Vagina (tissue), 2 donors: ENCODE measurements at regions not wholly inside any gene's neighbourhood (a gene's known extent, or its start where the extent isn't known, plus 50 kb on each side); places are given as distances from the start of the nearest gene placed in this dataset.

ENCODE experiments used
- POLR2A ChIP-seq, 2 donors: fragments of 450-650 bp; IDR thresholded peaks; one replicate each; pipeline ENCODE4 v1.6.1; 2017; ENCODE audit warnings: antibody characterized with exemption in 2 of 2, mild to moderate bottlenecking in 2 of 2, moderate library complexity in 2 of 2
- POLR2AphosphoS5 ChIP-seq, 2 donors: sonication (generic); formaldehyde crosslinking; IDR thresholded peaks; one replicate each; pipeline ENCODE4 v1.9.0; 2017; ENCODE audit warnings: antibody characterized with exemption in 2 of 2, mild to moderate bottlenecking in 2 of 2, low read depth in 1 of 2; ENCODE audit not compliant: insufficient read depth in 1 of 2
- TF ChIP-seq, protein P1 (sequence below), 3 experiments: fragments of 450-650 bp in 2 of 3; fragments of 200-600 bp in 1 of 3; sonication (generic) in 1 of 3; IDR thresholded peaks; one replicate each; pipeline ENCODE4 v1.5.1; 2017 to 2019; ENCODE audit warnings: antibody characterized with exemption in 3 of 3, mild to moderate bottlenecking in 2 of 3, moderate library complexity in 2 of 3

DNA sequence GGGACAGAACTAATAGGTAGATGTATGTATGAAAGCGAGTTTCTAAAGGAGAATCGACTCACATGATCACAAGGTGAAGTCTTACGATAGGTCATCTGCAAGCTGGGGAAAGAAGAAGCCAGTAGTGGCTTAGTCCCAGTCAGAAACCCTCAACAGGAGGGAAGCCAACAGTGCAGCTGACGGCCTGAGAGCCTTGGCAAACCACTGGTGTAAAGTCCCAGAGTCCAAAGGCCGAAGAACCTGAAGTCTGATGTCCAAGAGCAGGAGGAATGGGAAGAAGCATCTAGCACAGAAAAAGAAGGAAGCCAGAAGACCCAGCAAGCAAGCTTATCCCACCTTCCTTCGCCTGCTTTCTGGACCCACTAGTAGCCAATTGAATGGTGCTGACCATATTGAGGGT, 507.6 kb upstream of the ARGLU1 start:
- TF ChIP-seq, protein P1, sequence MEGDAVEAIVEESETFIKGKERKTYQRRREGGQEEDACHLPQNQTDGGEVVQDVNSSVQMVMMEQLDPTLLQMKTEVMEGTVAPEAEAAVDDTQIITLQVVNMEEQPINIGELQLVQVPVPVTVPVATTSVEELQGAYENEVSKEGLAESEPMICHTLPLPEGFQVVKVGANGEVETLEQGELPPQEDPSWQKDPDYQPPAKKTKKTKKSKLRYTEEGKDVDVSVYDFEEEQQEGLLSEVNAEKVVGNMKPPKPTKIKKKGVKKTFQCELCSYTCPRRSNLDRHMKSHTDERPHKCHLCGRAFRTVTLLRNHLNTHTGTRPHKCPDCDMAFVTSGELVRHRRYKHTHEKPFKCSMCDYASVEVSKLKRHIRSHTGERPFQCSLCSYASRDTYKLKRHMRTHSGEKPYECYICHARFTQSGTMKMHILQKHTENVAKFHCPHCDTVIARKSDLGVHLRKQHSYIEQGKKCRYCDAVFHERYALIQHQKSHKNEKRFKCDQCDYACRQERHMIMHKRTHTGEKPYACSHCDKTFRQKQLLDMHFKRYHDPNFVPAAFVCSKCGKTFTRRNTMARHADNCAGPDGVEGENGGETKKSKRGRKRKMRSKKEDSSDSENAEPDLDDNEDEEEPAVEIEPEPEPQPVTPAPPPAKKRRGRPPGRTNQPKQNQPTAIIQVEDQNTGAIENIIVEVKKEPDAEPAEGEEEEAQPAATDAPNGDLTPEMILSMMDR (IDR thresholded peaks at IDR 0.05): no peak
- no peak for TF ChIP-seq POLR2AphosphoS5 (IDR thresholded peaks at IDR 0.05; ENCODE audit: insufficient read depth in 1 of 2, low read depth in 1 of 2)
- no peak for TF ChIP-seq POLR2A (IDR thresholded peaks at IDR 0.05)
